Dendritic cell treated with granulocyte-macrophage colony-stimulating factor and Interleukin-4, amounts not matched to agents 40 ng/mL and 50 ng/mL, for 4 days (primary cell): ENCODE measurements at regions not wholly inside any gene's neighbourhood (a gene's known extent, or its start where the extent isn't known, plus 50 kb on each side); places are given as distances from the start of the nearest gene placed in this dataset.
"Not testable (repeated sequence)": the region's sequence is repeated elsewhere in the genome, so short reads cannot be mapped to it uniquely, and the experiment has no call there.

ENCODE experiments used
- H3K27ac Mint-ChIP-seq: one replicate; pipeline ENCODE4 v1.8.0; 2022; ENCODE audit warnings: mild to moderate bottlenecking, mixed read lengths
- H3K27me3 Mint-ChIP-seq: one replicate; pipeline ENCODE4 v1.8.0; 2022; ENCODE audit warnings: mild to moderate bottlenecking, mixed read lengths
- H3K36me3 Mint-ChIP-seq: one replicate; pipeline ENCODE4 v1.8.0; 2022; ENCODE audit warnings: low read depth, mixed read lengths
- H3K4me1 Mint-ChIP-seq: one replicate; pipeline ENCODE4 v1.8.0; 2022; ENCODE audit warnings: low read depth, mixed read lengths
- H3K4me3 Mint-ChIP-seq: one replicate; pipeline ENCODE4 v1.8.0; 2022; ENCODE audit warnings: mild to moderate bottlenecking, moderate library complexity, mixed read lengths
- H3K9me3 Mint-ChIP-seq: one replicate; pipeline ENCODE4 v1.8.0; 2022; ENCODE audit warnings: mixed read lengths
- intact Hi-C: fragments of 100-400 bp; cut with micrococcal nuclease; formaldehyde crosslinking; loops from one replicate; pipeline ENCODE4 v1.15.0; 2022

- H3K4me1 Mint-ChIP-seq = no peaks in the 10 kb centered on the region
- intact Hi-C loops = no loop called here
- H3K4me3 Mint-ChIP-seq = no peak overlapping the region
- H3K27ac Mint-ChIP-seq = no peak overlapping the region
- H3K9me3 Mint-ChIP-seq = peaks cover 31% of the 10 kb centered on the region
- no peaks in the 10 kb centered on the region for H3K27me3 Mint-ChIP-seq
- no peaks in the 10 kb centered on the region for H3K36me3 Mint-ChIP-seq
These were observed 260.2 kb downstream of the XPNPEP1 start for GRCh38 chr10:109663122-109663521.

GRCh38 chr10:109652612-109653011 lies 270.7 kb downstream of the XPNPEP1 start:
- peaks cover 27% of the 10 kb centered on the region for H3K9me3 Mint-ChIP-seq
- H3K36me3 Mint-ChIP-seq, H3K27me3 Mint-ChIP-seq, intact Hi-C loops, H3K4me1 Mint-ChIP-seq, H3K27ac Mint-ChIP-seq, H3K4me3 Mint-ChIP-seq: not testable (repeated sequence)

- Mint-ChIP-seq H3K27me3 (no peaks in the 10 kb centered on the region), H3K4me1 (no peaks in the 10 kb centered on the region), H3K27ac (no peak overlapping the region), H3K9me3 (peaks cover 25% of the 10 kb centered on the region), H3K4me3 (no peak overlapping the region), H3K36me3 (no peaks in the 10 kb centered on the region)
- intact Hi-C loops = no loop called here
These were observed 273.1 kb downstream of the XPNPEP1 start for GRCh38 chr10:109650228-109650627.

GRCh38 chr10:109647627-109648026 lies 275.7 kb downstream of the XPNPEP1 start:
- H3K36me3 Mint-ChIP-seq = no peaks in the 10 kb centered on the region
- no peak overlapping the region for H3K27ac Mint-ChIP-seq
- H3K4me1 Mint-ChIP-seq = no peaks in the 10 kb centered on the region
- intact Hi-C loops = no loop called here
- no peak overlapping the region for H3K4me3 Mint-ChIP-seq
- no peaks in the 10 kb centered on the region for H3K27me3 Mint-ChIP-seq
- H3K9me3 Mint-ChIP-seq = peaks cover 4% of the 10 kb centered on the region

GRCh38 chr10:109633846-109634245 lies 289.5 kb downstream of the XPNPEP1 start:
- Mint-ChIP-seq H3K4me1 (no peaks in the 10 kb centered on the region), H3K27me3 (no peaks in the 10 kb centered on the region), H3K27ac (no peak overlapping the region), H3K36me3 (no peaks in the 10 kb centered on the region), H3K9me3 (peaks cover 18% of the 10 kb centered on the region), H3K4me3 (no peak overlapping the region)
- intact Hi-C loops = no loop called here

- H3K4me1 Mint-ChIP-seq, intact Hi-C loops, H3K36me3 Mint-ChIP-seq, H3K4me3 Mint-ChIP-seq, H3K27ac Mint-ChIP-seq, H3K27me3 Mint-ChIP-seq: not testable (repeated sequence)
- H3K9me3 Mint-ChIP-seq = peaks cover 24% of the 10 kb centered on the region
These were observed 290.3 kb downstream of the XPNPEP1 start for GRCh38 chr10:109633017-109633416.

- Mint-ChIP-seq H3K4me1 (no peaks in the 10 kb centered on the region), H3K27me3 (no peaks in the 10 kb centered on the region), H3K9me3 (peaks cover 27% of the 10 kb centered on the region), H3K4me3 (no peak overlapping the region), H3K36me3 (no peaks in the 10 kb centered on the region), H3K27ac (no peak overlapping the region)
- intact Hi-C loops = no loop called here
These were observed 298.4 kb downstream of the XPNPEP1 start for GRCh38 chr10:109624939-109625338.

GRCh38 chr10:109622566-109622965 lies 300.7 kb downstream of the XPNPEP1 start:
- H3K36me3 Mint-ChIP-seq = no peaks in the 10 kb centered on the region
- intact Hi-C loops = no loop called here
- no peaks in the 10 kb centered on the region for H3K27me3 Mint-ChIP-seq
- H3K4me3 Mint-ChIP-seq = no peak overlapping the region
- H3K4me1 Mint-ChIP-seq = no peaks in the 10 kb centered on the region
- H3K9me3 Mint-ChIP-seq = peaks cover 16% of the 10 kb centered on the region
- H3K27ac Mint-ChIP-seq = no peak overlapping the region

- H3K36me3 Mint-ChIP-seq = no peaks in the 10 kb centered on the region
- peaks cover 12% of the 10 kb centered on the region for H3K9me3 Mint-ChIP-seq
- intact Hi-C loops = no loop called here
- no peaks in the 10 kb centered on the region for H3K27me3 Mint-ChIP-seq
- no peak overlapping the region for H3K4me3 Mint-ChIP-seq
- no peak overlapping the region for H3K27ac Mint-ChIP-seq
- H3K4me1 Mint-ChIP-seq = no peaks in the 10 kb centered on the region
These were observed 302.9 kb downstream of the XPNPEP1 start for GRCh38 chr10:109620396-109620795.

- H3K36me3 Mint-ChIP-seq = no peaks in the 10 kb centered on the region
- H3K27ac Mint-ChIP-seq = no peak overlapping the region
- no peaks in the 10 kb centered on the region for H3K4me1 Mint-ChIP-seq
- intact Hi-C loops = no loop called here
- peaks cover 14% of the 10 kb centered on the region for H3K9me3 Mint-ChIP-seq
- H3K4me3 Mint-ChIP-seq = no peak overlapping the region
- no peaks in the 10 kb centered on the region for H3K27me3 Mint-ChIP-seq
These were observed 303.4 kb downstream of the XPNPEP1 start for GRCh38 chr10:109619914-109620313.

- no peaks in the 10 kb centered on the region for H3K4me1 Mint-ChIP-seq
- no peaks in the 10 kb centered on the region for H3K36me3 Mint-ChIP-seq
- no peaks in the 10 kb centered on the region for H3K27me3 Mint-ChIP-seq
- H3K9me3 Mint-ChIP-seq = peaks cover 19% of the 10 kb centered on the region
- H3K27ac Mint-ChIP-seq = no peak overlapping the region
- no peak overlapping the region for H3K4me3 Mint-ChIP-seq
- intact Hi-C loops = no loop called here
These were observed 304.6 kb downstream of the XPNPEP1 start for GRCh38 chr10:109618748-109619147.

GRCh38 chr10:109618301-109618700 lies 305.0 kb downstream of the XPNPEP1 start:
- Mint-ChIP-seq H3K36me3 (no peaks in the 10 kb centered on the region), H3K4me3 (no peak overlapping the region), H3K27ac (no peak overlapping the region)

GRCh38 chr10:109616359-109616980 lies 306.8 kb downstream of the XPNPEP1 start:
- intact Hi-C loops = no loop called here
- no peaks in the 10 kb centered on the region for H3K27me3 Mint-ChIP-seq
- H3K4me1 Mint-ChIP-seq = no peaks in the 10 kb centered on the region
- no peak overlapping the region for H3K27ac Mint-ChIP-seq
- H3K9me3 Mint-ChIP-seq = peaks cover 24% of the 10 kb centered on the region
- no peaks in the 10 kb centered on the region for H3K36me3 Mint-ChIP-seq
- no peak overlapping the region for H3K4me3 Mint-ChIP-seq

More at GRCh38 chr10:109618301-109618700, 305.0 kb downstream of the XPNPEP1 start:
- peaks cover 19% of the 10 kb centered on the region for H3K9me3 Mint-ChIP-seq
- H3K4me1 Mint-ChIP-seq = no peaks in the 10 kb centered on the region
- no peaks in the 10 kb centered on the region for H3K27me3 Mint-ChIP-seq
- intact Hi-C loops = no loop called here

- H3K4me1 Mint-ChIP-seq, H3K4me3 Mint-ChIP-seq, H3K27ac Mint-ChIP-seq, H3K36me3 Mint-ChIP-seq, H3K27me3 Mint-ChIP-seq, intact Hi-C loops: not testable (repeated sequence)
- H3K9me3 Mint-ChIP-seq = peaks cover 48% of the 10 kb centered on the region
These were observed 328.0 kb downstream of the XPNPEP1 start for GRCh38 chr10:109595356-109595755.

- no peak overlapping the region for H3K4me3 Mint-ChIP-seq
- H3K27me3 Mint-ChIP-seq = no peaks in the 10 kb centered on the region
- intact Hi-C loops = no loop called here
- peaks cover 43% of the 10 kb centered on the region for H3K9me3 Mint-ChIP-seq
- H3K27ac Mint-ChIP-seq = no peak overlapping the region
- no peaks in the 10 kb centered on the region for H3K36me3 Mint-ChIP-seq
- no peaks in the 10 kb centered on the region for H3K4me1 Mint-ChIP-seq
These were observed 329.6 kb downstream of the XPNPEP1 start for GRCh38 chr10:109593682-109594081.
